ENCODE measurements at regions not wholly inside any gene's neighbourhood (a gene's known extent, or its start where the extent isn't known, plus 50 kb on each side); places are given as distances from the start of the nearest gene placed in this dataset.

DNA sequence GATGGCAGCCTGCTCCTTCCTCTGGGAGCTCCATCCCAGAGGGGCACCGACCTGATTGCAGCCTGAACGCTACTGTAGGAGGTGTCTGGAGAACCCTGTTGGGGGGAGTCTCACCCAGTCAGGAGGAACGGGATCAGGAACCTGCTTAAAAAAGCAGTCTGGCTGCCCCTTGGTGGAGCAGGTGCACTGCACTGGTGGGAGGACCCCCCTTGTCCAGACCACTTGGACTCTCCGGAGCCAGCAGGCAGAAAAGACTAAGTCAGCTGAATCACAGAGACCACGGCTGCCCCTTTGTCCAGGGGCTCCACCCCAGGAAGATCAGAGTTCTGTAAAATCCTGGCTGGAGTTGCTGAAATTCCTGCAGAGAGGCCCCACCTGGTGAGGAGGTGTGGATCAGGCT is 67.3 kb upstream of the MAGEB18 start:
- H3K9me3 ChIP-seq, result no peaks in the 10 kb centered on the region
- H3K27ac ChIP-seq, result no peak overlapping the region
- WGBS (ENCODE audit: missing lambda C conversion rate), result 0% methylated on average over 3 of the region's 5 CpGs
- no peak for TF ChIP-seq POLR2A (IDR thresholded peaks at IDR 0.05; ENCODE audit: low read length)
- TF ChIP-seq BHLHE40 (IDR thresholded peaks at IDR 0.05; ENCODE audit: low read depth, low read length), result no peak
- H3K4me3 ChIP-seq, result no peak overlapping the region
- DNase-seq (ENCODE audit: low read depth in 1 of 2, low spot score in 1 of 2) (no peak), ATAC-seq (no peak), FAIRE-seq (no peak)
- no peak overlapping the region for H3K4me2 ChIP-seq
- ChIA-PET POLR2A (no interaction called here), CTCF (no interaction called here)
- no peaks in the 10 kb centered on the region for H3K4me1 ChIP-seq

DNA sequence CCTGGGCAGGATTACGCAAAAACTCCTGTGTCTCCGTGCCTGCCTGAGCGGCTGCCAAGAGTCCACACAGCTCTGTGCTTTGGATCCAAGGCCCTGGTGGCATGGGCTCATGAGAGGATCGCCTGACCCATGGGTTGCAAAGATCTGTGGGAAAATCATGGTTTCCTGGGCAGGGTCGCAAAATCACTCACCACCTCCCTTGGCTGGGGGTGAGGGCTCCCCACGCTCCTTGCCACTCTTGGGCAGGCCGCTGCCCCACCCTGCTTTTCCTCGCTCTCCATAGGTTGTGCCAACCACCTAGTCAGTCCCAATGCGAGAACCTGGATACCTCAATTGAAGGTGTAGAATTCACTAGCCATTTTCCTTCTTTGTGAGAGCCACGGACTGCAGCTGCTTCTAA is 66.5 kb upstream of the MAGEB18 start:
- no peak for FAIRE-seq
- CTCF ChIA-PET, result no interaction called here

DNA sequence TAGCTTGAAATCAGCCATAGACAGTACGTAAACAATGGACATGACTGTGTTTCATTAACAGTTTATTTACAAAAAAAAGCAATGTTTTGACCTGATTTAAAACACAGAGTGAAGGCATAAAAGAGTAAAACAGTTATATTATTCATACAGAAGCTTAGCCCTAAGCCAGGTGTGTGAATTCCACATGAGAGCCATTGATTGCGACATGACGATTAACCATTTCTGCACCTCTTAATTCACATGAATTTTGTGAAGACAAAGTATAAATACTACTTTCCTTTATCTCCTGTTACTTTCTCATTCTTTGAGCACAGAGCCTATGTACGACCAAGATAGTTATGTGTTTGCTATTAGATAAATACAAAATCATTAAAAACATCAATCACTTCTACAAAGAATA is 55.0 kb upstream of the MAGEB18 start:
- ATAC-seq (no peak), DNase-seq (ENCODE audit: low read depth in 1 of 2, low spot score in 1 of 2) (no peak), FAIRE-seq (peak; percentile 88)
- CTCF ChIA-PET, result no interaction called here
- Histone ChIP-seq H3K27ac (no peak overlapping the region), H3K4me1 (no peaks in the 10 kb centered on the region), H3K4me3 (no peak overlapping the region), H3K9me3 (no peaks in the 10 kb centered on the region), H3K4me2 (no peak overlapping the region)
- POLR2A ChIA-PET, result no interaction called here
- 50% methylated on average over 4 of the region's 4 CpGs for WGBS (ENCODE audit: missing lambda C conversion rate)
- no peak for TF ChIP-seq CEBPB (IDR thresholded peaks at IDR 0.05)
- no peak for TF ChIP-seq JUN (IDR thresholded peaks at IDR 0.05)
- TF ChIP-seq HDAC2 (IDR thresholded peaks at IDR 0.05), result no peak
- TF ChIP-seq POLR2AphosphoS2 (conservative IDR thresholded peaks at IDR 0.05; ENCODE audit: low read length), result no peak
- no peak for TF ChIP-seq KDM1A (IDR thresholded peaks at IDR 0.05; ENCODE audit: low read depth)
- TF ChIP-seq NFE2L2 (conservative IDR thresholded peaks at IDR 0.05; ENCODE audit: low read length), result no peak
- TF ChIP-seq HOXA7 (CRISPR knock-in tag; IDR thresholded peaks at IDR 0.05), result no peak

More for the DNA sequence above, 66.5 kb upstream of the MAGEB18 start:
- POLR2A ChIA-PET, result no interaction called here
- H3K4me2 ChIP-seq, result no peak overlapping the region
- H3K9me3 ChIP-seq, result no peaks in the 10 kb centered on the region
- H3K27ac ChIP-seq, result no peak overlapping the region
- WGBS (ENCODE audit: missing lambda C conversion rate), result 0% methylated on average over 6 of the region's 10 CpGs
- no peak overlapping the region for H3K4me3 ChIP-seq
- ATAC-seq (no peak), DNase-seq (ENCODE audit: low read depth in 1 of 2, low spot score in 1 of 2) (no peak)
- no peaks in the 10 kb centered on the region for H3K4me1 ChIP-seq
- TF ChIP-seq, protein P1, sequence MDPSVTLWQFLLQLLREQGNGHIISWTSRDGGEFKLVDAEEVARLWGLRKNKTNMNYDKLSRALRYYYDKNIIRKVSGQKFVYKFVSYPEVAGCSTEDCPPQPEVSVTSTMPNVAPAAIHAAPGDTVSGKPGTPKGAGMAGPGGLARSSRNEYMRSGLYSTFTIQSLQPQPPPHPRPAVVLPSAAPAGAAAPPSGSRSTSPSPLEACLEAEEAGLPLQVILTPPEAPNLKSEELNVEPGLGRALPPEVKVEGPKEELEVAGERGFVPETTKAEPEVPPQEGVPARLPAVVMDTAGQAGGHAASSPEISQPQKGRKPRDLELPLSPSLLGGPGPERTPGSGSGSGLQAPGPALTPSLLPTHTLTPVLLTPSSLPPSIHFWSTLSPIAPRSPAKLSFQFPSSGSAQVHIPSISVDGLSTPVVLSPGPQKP (IDR thresholded peaks at IDR 0.05; ENCODE audit: low read depth, low read length), result no peak
- no peak for TF ChIP-seq FOXS1 (CRISPR knock-in tag; IDR thresholded peaks at IDR 0.05)
- TF ChIP-seq BHLHE40 (IDR thresholded peaks at IDR 0.05; ENCODE audit: low read depth, low read length), result no peak
- no peak for TF ChIP-seq CBX8 (IDR thresholded peaks at IDR 0.05)
- no peak for TF ChIP-seq POLR2A (IDR thresholded peaks at IDR 0.05; ENCODE audit: low read length)
- TF ChIP-seq RAD21 (conservative IDR thresholded peaks at IDR 0.05 in 1 of 2, IDR thresholded peaks at IDR 0.05 in 1 of 2), result no peak
- TF ChIP-seq ZC3H11A (IDR thresholded peaks at IDR 0.05), result no peak
- no peak for TF ChIP-seq FOSB (CRISPR knock-in tag; IDR thresholded peaks at IDR 0.05)
